IMR-90 (cell line): ENCODE measurements at regions not wholly inside any gene's neighbourhood (a gene's known extent, or its start where the extent isn't known, plus 50 kb on each side); places are given as distances from the start of the nearest gene placed in this dataset.

Experiments used
- ATAC-seq: fragments of 200-7000 bp; cut with Tn5 transposase; 2 replicates; pipeline ENCODE4 v1.9.1; 2020; ENCODE audit warnings: low read depth, mild to moderate bottlenecking, moderate library complexity
- BruUV-seq: library from RNA; stranded (reverse); fragments of 400-500 nt; replicated peaks from 2 replicates; lab custom pipeline; 2021; lab: Mats Ljungman, UMichigan
- CTCF ChIA-PET: fragments of 300-600 bp; formaldehyde crosslinking; extraction: SDS; loops from one replicate; lab custom pipeline; 2021; ENCODE audit warnings: antibody characterized with exemption; lab: Yijun Ruan, JAX
- POLR2A ChIA-PET: fragments of 300-600 bp; sonication (Branson Sonifier 250); formaldehyde crosslinking; loops from one replicate; lab custom pipeline; 2022; ENCODE audit warnings: antibody characterized with exemption; ENCODE audit not compliant: unreplicated experiment; lab: Charles Lee
- DNase-seq: peaks from one replicate; pipeline ENCODE4 v3.0.0; 2013
- H2AFZ ChIP-seq: replicated peaks from 2 replicates; pipeline ENCODE3; 2013; ENCODE audit warnings: low read length, mild to moderate bottlenecking; ENCODE audit not compliant: poor library complexity
- H2AK5ac ChIP-seq: 2 replicates; pipeline ENCODE4 v1.6.1; 2013; ENCODE audit warnings: low read depth, low read length, inconsistent platforms
- H2AK9ac ChIP-seq: replicated peaks from 2 replicates; pipeline ENCODE3; 2013; ENCODE audit warnings: mild to moderate bottlenecking, low read depth, low read length, moderate library complexity; ENCODE audit not compliant: poor library complexity
- H2BK120ac ChIP-seq: 2 replicates; pipeline ENCODE4 v1.6.1; 2013; ENCODE audit warnings: low read depth, low read length, inconsistent platforms
- H2BK15ac ChIP-seq: 3 replicates; pipeline ENCODE4 v1.6.1; 2013; ENCODE audit warnings: low read depth, low read length, inconsistent platforms
- H2BK20ac ChIP-seq: 2 replicates; pipeline ENCODE4 v1.6.1; 2013; ENCODE audit warnings: low read depth, mild to moderate bottlenecking, inconsistent platforms, low read length, moderate library complexity
- H2BK5ac ChIP-seq: 2 replicates; pipeline ENCODE4 v1.6.1; 2013; ENCODE audit warnings: mild to moderate bottlenecking, low read depth, low read length, inconsistent platforms; ENCODE audit not compliant: poor library complexity, severe bottlenecking
- H3K14ac ChIP-seq: replicated peaks from 2 replicates; pipeline ENCODE4 v1.6.1; 2013; ENCODE audit warnings: low read depth, low read length, inconsistent platforms
- H3K18ac ChIP-seq: 2 replicates; pipeline ENCODE4 v1.6.1; 2013; ENCODE audit warnings: low read depth, low read length, control low read depth
- H3K23ac ChIP-seq: 2 replicates; pipeline ENCODE4 v1.6.1; 2013; ENCODE audit warnings: low read depth, low read length, inconsistent platforms
- H3K27ac ChIP-seq: 2 replicates; pipeline ENCODE4 v1.5.1; 2013; ENCODE audit warnings: mild to moderate bottlenecking, control low read depth, low read length; ENCODE audit not compliant: insufficient read depth
- H3K27me3 ChIP-seq: 2 replicates; pipeline ENCODE4 v1.6.1; 2013; ENCODE audit warnings: low read length; ENCODE audit not compliant: control insufficient read depth, insufficient read depth
- H3K36me3 ChIP-seq: 2 replicates; pipeline ENCODE4 v1.6.1; 2013; ENCODE audit warnings: low read length, mixed read lengths; ENCODE audit not compliant: control insufficient read depth, insufficient read depth
- H3K4ac ChIP-seq: 2 replicates; pipeline ENCODE4 v1.6.1; 2013; ENCODE audit warnings: low read depth, low read length, inconsistent platforms
- H3K4me1 ChIP-seq: 2 replicates; pipeline ENCODE4 v1.6.1; 2013; ENCODE audit warnings: low read length, mixed read lengths; ENCODE audit not compliant: control insufficient read depth, insufficient read depth
- H3K4me2 ChIP-seq: 2 replicates; pipeline ENCODE4 v1.6.1; 2013; ENCODE audit warnings: low read depth, mild to moderate bottlenecking, control low read depth, low read length, moderate library complexity
- H3K4me3 ChIP-seq: 2 replicates; pipeline ENCODE4 v1.5.1; 2013; ENCODE audit warnings: low read depth, mild to moderate bottlenecking, control low read depth, low read length, moderate library complexity; ENCODE audit not compliant: insufficient read depth
- H3K56ac ChIP-seq: 2 replicates; pipeline ENCODE4 v1.6.1; 2013; ENCODE audit warnings: low read length, inconsistent platforms; ENCODE audit not compliant: insufficient read depth; ENCODE audit errors: extremely low read depth
- H3K79me1 ChIP-seq, 2 experiments: 2 replicates each; pipeline ENCODE4 v1.6.1; 2013; ENCODE audit warnings: low read length in 2 of 2, inconsistent platforms in 1 of 2, low read depth in 1 of 2
- H3K9ac ChIP-seq: 2 replicates; pipeline ENCODE4 v1.6.1; 2013; ENCODE audit warnings: low read depth, low read length, control low read depth
- H3K9me1 ChIP-seq: 2 replicates; pipeline ENCODE4 v1.6.1; 2013; ENCODE audit warnings: low read length, inconsistent platforms; ENCODE audit not compliant: insufficient read depth
- H3K9me3 ChIP-seq: 2 replicates; pipeline ENCODE4 v1.6.1; 2013; ENCODE audit warnings: low read length; ENCODE audit not compliant: control insufficient read depth, insufficient read depth
- H4K20me1 ChIP-seq: 2 replicates; pipeline ENCODE4 v1.6.1; 2013; ENCODE audit warnings: low read length, inconsistent platforms; ENCODE audit not compliant: insufficient read depth
- H4K5ac ChIP-seq: 2 replicates; pipeline ENCODE4 v1.6.1; 2013; ENCODE audit warnings: mild to moderate bottlenecking, low read depth, low read length, control low read depth
- H4K8ac ChIP-seq, 2 experiments: 2 replicates each; pipeline ENCODE4 v1.6.1; 2013; ENCODE audit warnings: low read depth in 2 of 2, low read length in 2 of 2, control low read depth in 1 of 2, inconsistent platforms in 1 of 2
- H4K91ac ChIP-seq: 2 replicates; pipeline ENCODE4 v1.6.1; 2013; ENCODE audit warnings: low read depth, low read length, inconsistent platforms; ENCODE audit not compliant: insufficient read depth
- BHLHE40 ChIP-seq: fragments of 150-350 bp; IDR thresholded peaks from 2 replicates; pipeline ENCODE4 v1.6.1; 2016; ENCODE audit warnings: mild to moderate bottlenecking, low read depth, low read length
- CEBPB ChIP-seq: IDR thresholded peaks from 2 replicates; pipeline ENCODE4 v1.6.1; 2012; ENCODE audit warnings: low read depth, low read length, improper control_type of control experiment
- CHD1 ChIP-seq: IDR thresholded peaks from 2 replicates; pipeline ENCODE4 v1.6.1; 2012; ENCODE audit warnings: low read depth, low read length, improper control_type of control experiment
- FOS ChIP-seq: fragments of 150-350 bp; IDR thresholded peaks from 2 replicates; pipeline ENCODE4 v1.6.1; 2016; ENCODE audit warnings: low read depth, low read length
- MAFK ChIP-seq: IDR thresholded peaks from 2 replicates; pipeline ENCODE4 v1.6.1; 2012; ENCODE audit warnings: low read depth, low read length, improper control_type of control experiment
- MAZ ChIP-seq: IDR thresholded peaks from 2 replicates; pipeline ENCODE4 v1.6.1; 2012; ENCODE audit warnings: low read depth, mild to moderate bottlenecking, low read length, improper control_type of control experiment, moderate library complexity, borderline replicate concordance
- MXI1 ChIP-seq: IDR thresholded peaks from 2 replicates; pipeline ENCODE4 v1.6.1; 2012; ENCODE audit warnings: low read depth, mild to moderate bottlenecking, low read length, moderate library complexity, borderline replicate concordance
- NFE2L2 ChIP-seq: fragments of 150-350 bp; IDR thresholded peaks from 2 replicates; pipeline ENCODE4 v1.6.1; 2016; ENCODE audit warnings: low read depth, mild to moderate bottlenecking, low read length
- POLR2A ChIP-seq: IDR thresholded peaks from 2 replicates; pipeline ENCODE4 v1.6.1; 2012; ENCODE audit warnings: mild to moderate bottlenecking, low read depth, low read length
- RAD21 ChIP-seq: IDR thresholded peaks from 2 replicates; pipeline ENCODE4 v1.6.1; 2012; ENCODE audit warnings: low read length, improper control_type of control experiment
- RCOR1 ChIP-seq: IDR thresholded peaks from 2 replicates; pipeline ENCODE4 v1.6.1; 2012; ENCODE audit warnings: mild to moderate bottlenecking, low read length, improper control_type of control experiment; ENCODE audit not compliant: insufficient replicate concordance
- RFX5 ChIP-seq: IDR thresholded peaks from 2 replicates; pipeline ENCODE4 v1.8.0; 2012; ENCODE audit warnings: low read depth, mild to moderate bottlenecking, low read length, moderate library complexity
- SMC3 ChIP-seq: fragments of 150-350 bp; IDR thresholded peaks from 2 replicates; pipeline ENCODE4 v1.6.1; 2016; ENCODE audit warnings: low read depth, mild to moderate bottlenecking, antibody characterized with exemption, low read length, moderate library complexity
- WGBS, 2 experiments: methylation state at CpG; one replicate each; pipeline versions ENCODE4 v1.1.5 to v1.1.7; 2013; ENCODE audit warnings: missing lambda C conversion rate in 2 of 2; ENCODE audit not compliant: insufficient read length in 1 of 2; ENCODE audit errors: extremely low coverage in 2 of 2; 5-methylcytosine and 5-hydroxymethylcytosine counted together
- dilution Hi-C: fragments of 300-500 bp; cut with HindIII; formaldehyde crosslinking; loops from one replicate; pipeline ENCODE4 v1.14.3; 2018; ENCODE audit warnings: low sequenced_read_pairs; ENCODE audit not compliant: unreplicated experiment
- in situ Hi-C: fragments of 300-500 bp; cut with MboI; formaldehyde crosslinking; loops from 3 replicates; pipeline ENCODE4 v1.14.3; 2019; ENCODE audit warnings: low sequenced_read_pairs, inconsistent platforms, mixed read lengths
- intact Hi-C: fragments of 100-400 bp; cut with micrococcal nuclease; formaldehyde crosslinking; loops from 2 replicates; pipeline ENCODE4 v1.10.0; 2022
- TF ChIP-seq, protein P1 (sequence below): conservative IDR thresholded peaks from 2 replicates; pipeline ENCODE4 v1.5.1; 2012; ENCODE audit warnings: mild to moderate bottlenecking, low read depth, low read length, improper control_type of control experiment
- TF ChIP-seq, protein P2 (sequence below): fragments of 150-350 bp; IDR thresholded peaks from 2 replicates; pipeline ENCODE4 v1.6.1; 2017; ENCODE audit warnings: mild to moderate bottlenecking, antibody characterized with exemption, low read length, low read depth
- TF ChIP-seq, protein P3 (sequence below): fragments of 150-350 bp; IDR thresholded peaks from 2 replicates; pipeline ENCODE4 v1.6.1; 2016; ENCODE audit warnings: low read depth, mild to moderate bottlenecking, low read length, moderate library complexity, borderline replicate concordance

DNA sequence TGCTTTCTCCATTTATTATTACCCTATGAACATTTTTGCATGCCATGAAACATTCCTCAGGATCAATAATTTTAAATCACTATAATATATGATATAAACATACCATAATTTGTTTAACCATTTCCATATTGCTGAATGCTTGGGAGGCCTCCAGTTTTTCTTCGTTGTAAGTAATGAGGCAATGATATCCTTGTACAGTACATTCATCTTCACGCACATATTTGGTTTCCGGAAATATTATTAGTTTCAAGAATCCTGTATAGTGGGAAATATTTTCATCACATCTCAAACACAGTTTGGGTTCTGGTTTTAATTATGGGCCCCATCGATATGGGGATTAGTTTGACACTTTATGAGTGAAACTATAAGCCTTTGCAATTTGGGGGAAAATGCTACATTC lies 135.4 kb downstream of the HS3ST3B1 start:
- Histone ChIP-seq H4K8ac (no peak overlapping the region), H3K56ac (no peak overlapping the region), H3K36me3 (no peaks in the 10 kb centered on the region), H4K5ac (no peak overlapping the region), H3K18ac (no peak overlapping the region), H3K4me1 (no peaks in the 10 kb centered on the region), H3K9me3 (no peaks in the 10 kb centered on the region), H3K23ac (no peak overlapping the region), H4K91ac (no peak overlapping the region), H3K79me1 (no peaks in the 10 kb centered on the region), H2BK120ac (no peak overlapping the region), H3K4me3 (no peak overlapping the region), H3K27ac (no peak overlapping the region), H3K27me3 (peaks cover 5% of the 10 kb centered on the region; the same call in 1 of the 2 replicates), H2AK5ac (no peak overlapping the region), H2BK15ac (no peak overlapping the region), H2AFZ (no peak overlapping the region), H4K20me1 (no peaks in the 10 kb centered on the region), H2BK5ac (no peak overlapping the region), H3K9me1 (no peaks in the 10 kb centered on the region), H2BK20ac (no peak overlapping the region), H3K14ac (no peak overlapping the region), H3K9ac (no peak overlapping the region), H3K4ac (no peak overlapping the region), H2AK9ac (no peak overlapping the region), H3K4me2 (no peak overlapping the region)
- no peak for DNase-seq
- dilution Hi-C loops (no loop called here), intact Hi-C loops (no loop called here), in situ Hi-C loops (no loop called here)
- BruUV-seq: no TSS peak
- ChIA-PET POLR2A (interaction anchor here (0.6 kb wide), 1 partner anchor 141 kb away, joined by 6 read pairs; no protein-coding TSS in a partner anchor), CTCF (no interaction called here)
- WGBS, 2 experiments: no CpG with 5 or more reads among the region's 4 CpGs
- TF ChIP-seq RFX5 (no peak), CEBPB (no peak), MAFK (no peak), POLR2A (no peak), BHLHE40 (no peak), NFE2L2 (no peak), CHD1 (no peak), RCOR1 (no peak), MXI1 (no peak), RAD21 (no peak), FOS (no peak), SMC3 (no peak), MAZ (no peak)
- TF ChIP-seq, protein P1, sequence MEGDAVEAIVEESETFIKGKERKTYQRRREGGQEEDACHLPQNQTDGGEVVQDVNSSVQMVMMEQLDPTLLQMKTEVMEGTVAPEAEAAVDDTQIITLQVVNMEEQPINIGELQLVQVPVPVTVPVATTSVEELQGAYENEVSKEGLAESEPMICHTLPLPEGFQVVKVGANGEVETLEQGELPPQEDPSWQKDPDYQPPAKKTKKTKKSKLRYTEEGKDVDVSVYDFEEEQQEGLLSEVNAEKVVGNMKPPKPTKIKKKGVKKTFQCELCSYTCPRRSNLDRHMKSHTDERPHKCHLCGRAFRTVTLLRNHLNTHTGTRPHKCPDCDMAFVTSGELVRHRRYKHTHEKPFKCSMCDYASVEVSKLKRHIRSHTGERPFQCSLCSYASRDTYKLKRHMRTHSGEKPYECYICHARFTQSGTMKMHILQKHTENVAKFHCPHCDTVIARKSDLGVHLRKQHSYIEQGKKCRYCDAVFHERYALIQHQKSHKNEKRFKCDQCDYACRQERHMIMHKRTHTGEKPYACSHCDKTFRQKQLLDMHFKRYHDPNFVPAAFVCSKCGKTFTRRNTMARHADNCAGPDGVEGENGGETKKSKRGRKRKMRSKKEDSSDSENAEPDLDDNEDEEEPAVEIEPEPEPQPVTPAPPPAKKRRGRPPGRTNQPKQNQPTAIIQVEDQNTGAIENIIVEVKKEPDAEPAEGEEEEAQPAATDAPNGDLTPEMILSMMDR: no peak
- TF ChIP-seq, protein P2, sequence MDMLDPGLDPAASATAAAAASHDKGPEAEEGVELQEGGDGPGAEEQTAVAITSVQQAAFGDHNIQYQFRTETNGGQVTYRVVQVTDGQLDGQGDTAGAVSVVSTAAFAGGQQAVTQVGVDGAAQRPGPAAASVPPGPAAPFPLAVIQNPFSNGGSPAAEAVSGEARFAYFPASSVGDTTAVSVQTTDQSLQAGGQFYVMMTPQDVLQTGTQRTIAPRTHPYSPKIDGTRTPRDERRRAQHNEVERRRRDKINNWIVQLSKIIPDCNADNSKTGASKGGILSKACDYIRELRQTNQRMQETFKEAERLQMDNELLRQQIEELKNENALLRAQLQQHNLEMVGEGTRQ: no peak
- TF ChIP-seq, protein P3, sequence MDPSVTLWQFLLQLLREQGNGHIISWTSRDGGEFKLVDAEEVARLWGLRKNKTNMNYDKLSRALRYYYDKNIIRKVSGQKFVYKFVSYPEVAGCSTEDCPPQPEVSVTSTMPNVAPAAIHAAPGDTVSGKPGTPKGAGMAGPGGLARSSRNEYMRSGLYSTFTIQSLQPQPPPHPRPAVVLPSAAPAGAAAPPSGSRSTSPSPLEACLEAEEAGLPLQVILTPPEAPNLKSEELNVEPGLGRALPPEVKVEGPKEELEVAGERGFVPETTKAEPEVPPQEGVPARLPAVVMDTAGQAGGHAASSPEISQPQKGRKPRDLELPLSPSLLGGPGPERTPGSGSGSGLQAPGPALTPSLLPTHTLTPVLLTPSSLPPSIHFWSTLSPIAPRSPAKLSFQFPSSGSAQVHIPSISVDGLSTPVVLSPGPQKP: no peak
- no peak for ATAC-seq
